ENCODE measurements at regions not wholly inside any gene's neighbourhood (a gene's known extent, or its start where the extent isn't known, plus 50 kb on each side); places are given as distances from the start of the nearest gene placed in this dataset.

DNA sequence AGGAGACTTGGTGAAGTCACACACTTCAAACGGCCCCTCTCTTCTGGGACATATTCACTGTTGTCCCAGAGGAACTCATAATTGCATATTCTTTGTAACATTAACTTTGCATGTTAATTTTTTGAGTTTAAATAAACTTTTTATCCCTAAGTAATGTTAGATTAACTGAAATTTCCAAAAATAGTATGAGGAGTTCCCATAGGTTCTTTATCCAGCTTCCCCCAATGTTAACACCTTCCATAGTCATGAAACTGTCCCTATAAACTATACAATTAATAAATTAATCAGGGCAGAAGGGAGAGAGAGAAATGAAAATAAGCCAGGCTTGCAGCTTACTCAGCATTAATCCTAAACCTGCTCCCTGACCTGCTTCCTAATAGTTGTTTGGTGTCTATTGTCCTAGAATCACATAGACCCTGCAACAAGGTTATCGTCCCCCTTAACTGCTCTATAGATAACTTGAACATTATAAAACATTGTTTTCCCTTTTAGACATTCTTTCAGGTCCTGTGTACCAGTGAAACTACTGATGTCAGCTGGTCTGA, 589.8 kb upstream of the CDH5 start:
- TF ChIP-seq HNF4G (IDR thresholded peaks at IDR 0.05; ENCODE audit: borderline replicate concordance, low read depth, low read length) (no peak), HNF4G (CRISPR knock-in tag; IDR thresholded peaks at IDR 0.05; ENCODE audit: borderline replicate concordance, low read depth) (no peak), MAFG (CRISPR knock-in tag; IDR thresholded peaks at IDR 0.05) (no peak), RELA (CRISPR knock-in tag; IDR thresholded peaks at IDR 0.05) (no peak), ARHGAP35 (CRISPR knock-in tag; IDR thresholded peaks at IDR 0.05; ENCODE audit: borderline replicate concordance) (no peak), CHD2 (IDR thresholded peaks at IDR 0.05; ENCODE audit: low read depth, low read length) (no peak)
- TF ChIP-seq, protein P1, sequence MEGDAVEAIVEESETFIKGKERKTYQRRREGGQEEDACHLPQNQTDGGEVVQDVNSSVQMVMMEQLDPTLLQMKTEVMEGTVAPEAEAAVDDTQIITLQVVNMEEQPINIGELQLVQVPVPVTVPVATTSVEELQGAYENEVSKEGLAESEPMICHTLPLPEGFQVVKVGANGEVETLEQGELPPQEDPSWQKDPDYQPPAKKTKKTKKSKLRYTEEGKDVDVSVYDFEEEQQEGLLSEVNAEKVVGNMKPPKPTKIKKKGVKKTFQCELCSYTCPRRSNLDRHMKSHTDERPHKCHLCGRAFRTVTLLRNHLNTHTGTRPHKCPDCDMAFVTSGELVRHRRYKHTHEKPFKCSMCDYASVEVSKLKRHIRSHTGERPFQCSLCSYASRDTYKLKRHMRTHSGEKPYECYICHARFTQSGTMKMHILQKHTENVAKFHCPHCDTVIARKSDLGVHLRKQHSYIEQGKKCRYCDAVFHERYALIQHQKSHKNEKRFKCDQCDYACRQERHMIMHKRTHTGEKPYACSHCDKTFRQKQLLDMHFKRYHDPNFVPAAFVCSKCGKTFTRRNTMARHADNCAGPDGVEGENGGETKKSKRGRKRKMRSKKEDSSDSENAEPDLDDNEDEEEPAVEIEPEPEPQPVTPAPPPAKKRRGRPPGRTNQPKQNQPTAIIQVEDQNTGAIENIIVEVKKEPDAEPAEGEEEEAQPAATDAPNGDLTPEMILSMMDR (CRISPR knock-in tag; IDR thresholded peaks at IDR 0.05), result no peak
- TF ChIP-seq, protein P2, sequence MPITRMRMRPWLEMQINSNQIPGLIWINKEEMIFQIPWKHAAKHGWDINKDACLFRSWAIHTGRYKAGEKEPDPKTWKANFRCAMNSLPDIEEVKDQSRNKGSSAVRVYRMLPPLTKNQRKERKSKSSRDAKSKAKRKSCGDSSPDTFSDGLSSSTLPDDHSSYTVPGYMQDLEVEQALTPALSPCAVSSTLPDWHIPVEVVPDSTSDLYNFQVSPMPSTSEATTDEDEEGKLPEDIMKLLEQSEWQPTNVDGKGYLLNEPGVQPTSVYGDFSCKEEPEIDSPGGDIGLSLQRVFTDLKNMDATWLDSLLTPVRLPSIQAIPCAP (CRISPR knock-in tag; IDR thresholded peaks at IDR 0.05; ENCODE audit: low read depth), result no peak
- TF ChIP-seq, protein P3, sequence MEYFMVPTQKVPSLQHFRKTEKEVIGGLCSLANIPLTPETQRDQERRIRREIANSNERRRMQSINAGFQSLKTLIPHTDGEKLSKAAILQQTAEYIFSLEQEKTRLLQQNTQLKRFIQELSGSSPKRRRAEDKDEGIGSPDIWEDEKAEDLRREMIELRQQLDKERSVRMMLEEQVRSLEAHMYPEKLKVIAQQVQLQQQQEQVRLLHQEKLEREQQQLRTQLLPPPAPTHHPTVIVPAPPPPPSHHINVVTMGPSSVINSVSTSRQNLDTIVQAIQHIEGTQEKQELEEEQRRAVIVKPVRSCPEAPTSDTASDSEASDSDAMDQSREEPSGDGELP (IDR thresholded peaks at IDR 0.05; ENCODE audit: borderline replicate concordance, low read depth), result no peak
- TF ChIP-seq, protein P4, sequence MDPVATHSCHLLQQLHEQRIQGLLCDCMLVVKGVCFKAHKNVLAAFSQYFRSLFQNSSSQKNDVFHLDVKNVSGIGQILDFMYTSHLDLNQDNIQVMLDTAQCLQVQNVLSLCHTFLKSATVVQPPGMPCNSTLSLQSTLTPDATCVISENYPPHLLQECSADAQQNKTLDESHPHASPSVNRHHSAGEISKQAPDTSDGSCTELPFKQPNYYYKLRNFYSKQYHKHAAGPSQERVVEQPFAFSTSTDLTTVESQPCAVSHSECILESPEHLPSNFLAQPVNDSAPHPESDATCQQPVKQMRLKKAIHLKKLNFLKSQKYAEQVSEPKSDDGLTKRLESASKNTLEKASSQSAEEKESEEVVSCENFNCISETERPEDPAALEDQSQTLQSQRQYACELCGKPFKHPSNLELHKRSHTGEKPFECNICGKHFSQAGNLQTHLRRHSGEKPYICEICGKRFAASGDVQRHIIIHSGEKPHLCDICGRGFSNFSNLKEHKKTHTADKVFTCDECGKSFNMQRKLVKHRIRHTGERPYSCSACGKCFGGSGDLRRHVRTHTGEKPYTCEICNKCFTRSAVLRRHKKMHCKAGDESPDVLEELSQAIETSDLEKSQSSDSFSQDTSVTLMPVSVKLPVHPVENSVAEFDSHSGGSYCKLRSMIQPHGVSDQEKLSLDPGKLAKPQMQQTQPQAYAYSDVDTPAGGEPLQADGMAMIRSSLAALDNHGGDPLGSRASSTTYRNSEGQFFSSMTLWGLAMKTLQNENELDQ (CRISPR knock-in tag; IDR thresholded peaks at IDR 0.05; ENCODE audit: borderline replicate concordance), result no peak
- TF ChIP-seq, protein P5, sequence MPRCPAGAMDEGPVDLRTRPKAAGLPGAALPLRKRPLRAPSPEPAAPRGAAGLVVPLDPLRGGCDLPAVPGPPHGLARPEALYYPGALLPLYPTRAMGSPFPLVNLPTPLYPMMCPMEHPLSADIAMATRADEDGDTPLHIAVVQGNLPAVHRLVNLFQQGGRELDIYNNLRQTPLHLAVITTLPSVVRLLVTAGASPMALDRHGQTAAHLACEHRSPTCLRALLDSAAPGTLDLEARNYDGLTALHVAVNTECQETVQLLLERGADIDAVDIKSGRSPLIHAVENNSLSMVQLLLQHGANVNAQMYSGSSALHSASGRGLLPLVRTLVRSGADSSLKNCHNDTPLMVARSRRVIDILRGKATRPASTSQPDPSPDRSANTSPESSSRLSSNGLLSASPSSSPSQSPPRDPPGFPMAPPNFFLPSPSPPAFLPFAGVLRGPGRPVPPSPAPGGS (CRISPR knock-in tag; IDR thresholded peaks at IDR 0.05), result no peak
